NOMO-1 treated with DMSO at 0.1 percent for 48 hours (cell line): ENCODE measurements at regions not wholly inside any gene's neighbourhood (a gene's known extent, or its start where the extent isn't known, plus 50 kb on each side); places are given as distances from the start of the nearest gene placed in this dataset.

Experiments
- DNase-seq: peaks from one replicate; lab custom pipeline; 2025; ENCODE audit not compliant: unreplicated experiment; lab: John Stamatoyannopoulos, UW

- no peak for DNase-seq
Measured at GRCh38 chr18:7349181-7349837, 118.4 kb downstream of the LRRC30 start.

GRCh38 chr18:7358989-7359726 is 128.3 kb downstream of the LRRC30 start:
- DNase-seq = no peak

GRCh38 chr18:7360606-7361170 is 129.8 kb downstream of the LRRC30 start:
- no peak for DNase-seq

- no peak for DNase-seq
Measured at GRCh38 chr18:7363338-7363737, 132.4 kb downstream of the LRRC30 start.

GRCh38 chr18:7366597-7366996 is 135.7 kb downstream of the LRRC30 start:
- no peak for DNase-seq

- no peak for DNase-seq
Measured at GRCh38 chr18:7367336-7367735, 136.4 kb downstream of the LRRC30 start.

- no peak for DNase-seq
Measured at GRCh38 chr18:7369006-7369405, 138.1 kb downstream of the LRRC30 start.

- no peak for DNase-seq
Measured at GRCh38 chr18:7370375-7370774, 139.5 kb downstream of the LRRC30 start.

- no peak for DNase-seq
Measured at GRCh38 chr18:7370802-7371201, 139.9 kb downstream of the LRRC30 start.

GRCh38 chr18:7373441-7373840 is 142.6 kb downstream of the LRRC30 start:
- no peak for DNase-seq

- DNase-seq = no peak
Measured at GRCh38 chr18:7381307-7381706, 150.4 kb downstream of the LRRC30 start.

GRCh38 chr18:7382328-7383001 is 151.6 kb downstream of the LRRC30 start:
- no peak for DNase-seq

GRCh38 chr18:7383002-7383980 is 152.4 kb downstream of the LRRC30 start:
- DNase-seq = no peak

GRCh38 chr18:7388741-7389140 is 157.9 kb downstream of the LRRC30 start:
- DNase-seq = no peak

- DNase-seq = no peak
Measured at GRCh38 chr18:7390731-7391492, 160.0 kb downstream of the LRRC30 start.

GRCh38 chr18:7393080-7393479 is 162.2 kb downstream of the LRRC30 start:
- DNase-seq = no peak

- DNase-seq = no peak
Measured at GRCh38 chr18:7394050-7394659, 163.3 kb downstream of the LRRC30 start.

GRCh38 chr18:7395566-7395965 is 164.7 kb downstream of the LRRC30 start:
- no peak for DNase-seq

- DNase-seq = no peak
Measured at GRCh38 chr18:7413906-7414305, 153.2 kb upstream of the PTPRM start.
